ENCODE measurements at regions not wholly inside any gene's neighbourhood (a gene's known extent, or its start where the extent isn't known, plus 50 kb on each side); places are given as distances from the start of the nearest gene placed in this dataset.
A peak's percentile ranks its signal among the peaks of the same experiment; 100 is the strongest.

- DNase-seq: no peak
Observed at GRCh38 chr2:8345200-8345599, 336.7 kb upstream of the ID2 start.

- DNase-seq: no peak
Observed at GRCh38 chr2:8346208-8346607, 335.6 kb upstream of the ID2 start.

DNA sequence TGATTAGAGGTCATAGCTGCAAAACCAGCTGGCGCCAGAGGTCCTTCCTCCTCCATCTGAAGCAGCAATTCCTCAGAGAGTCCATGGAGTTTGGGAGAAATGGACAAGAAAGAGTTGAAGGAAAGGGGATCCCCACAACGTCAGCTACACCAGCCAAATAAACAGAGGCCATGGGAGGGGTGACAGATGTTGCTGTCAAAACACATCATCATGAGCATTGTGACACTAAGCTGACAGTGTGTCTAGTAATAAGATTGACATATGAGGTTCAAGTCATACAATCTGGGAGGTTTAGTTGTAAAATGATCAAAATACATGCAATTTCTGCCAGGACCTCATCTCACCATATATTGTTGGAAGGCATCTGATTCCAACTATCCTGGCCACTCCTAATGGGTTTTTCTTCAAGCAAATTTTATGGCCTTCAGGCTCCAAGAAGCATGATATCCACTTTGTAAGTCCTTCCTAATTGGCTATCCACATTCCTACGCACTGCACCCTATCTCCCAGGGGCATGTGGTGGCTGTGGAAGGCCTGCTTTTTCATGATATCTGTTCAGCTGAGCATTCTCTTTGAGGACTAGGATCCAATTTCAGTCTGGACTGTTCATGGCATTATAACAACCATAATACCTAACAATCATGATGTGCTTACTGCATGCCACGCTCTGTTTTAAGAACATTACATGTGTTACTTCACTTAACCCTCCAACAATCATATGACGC is 335.0 kb upstream of the ID2 start:
- no peak for DNase-seq

DNA sequence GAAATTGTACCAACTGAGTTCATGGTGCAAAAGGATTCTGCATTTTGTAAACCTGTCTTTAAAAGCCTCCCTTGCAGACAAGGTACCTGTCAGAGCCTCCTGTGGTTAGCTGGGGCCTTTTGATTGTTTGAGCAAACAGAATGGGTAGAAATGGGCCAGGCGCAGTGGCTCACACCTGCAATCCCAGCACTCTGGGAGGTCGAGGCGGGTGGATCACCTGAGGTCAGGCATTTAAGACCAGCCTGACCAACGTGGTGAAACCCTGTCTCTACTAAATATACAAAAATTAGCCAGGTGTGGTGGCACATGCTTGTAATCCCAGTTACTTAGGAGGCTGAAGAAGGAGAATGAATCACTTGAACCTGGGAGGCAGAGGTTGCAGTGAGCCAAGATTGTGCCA is 332.9 kb upstream of the ID2 start:
- DNase-seq: peak; percentile 49

- DNase-seq: no peak
Observed at GRCh38 chr2:8352296-8352695, 329.6 kb upstream of the ID2 start.

GRCh38 chr2:8352989-8353388 is 328.9 kb upstream of the ID2 start:
- DNase-seq: no peak

GRCh38 chr2:8355102-8355859 is 326.6 kb upstream of the ID2 start:
- DNase-seq: no peak

DNA sequence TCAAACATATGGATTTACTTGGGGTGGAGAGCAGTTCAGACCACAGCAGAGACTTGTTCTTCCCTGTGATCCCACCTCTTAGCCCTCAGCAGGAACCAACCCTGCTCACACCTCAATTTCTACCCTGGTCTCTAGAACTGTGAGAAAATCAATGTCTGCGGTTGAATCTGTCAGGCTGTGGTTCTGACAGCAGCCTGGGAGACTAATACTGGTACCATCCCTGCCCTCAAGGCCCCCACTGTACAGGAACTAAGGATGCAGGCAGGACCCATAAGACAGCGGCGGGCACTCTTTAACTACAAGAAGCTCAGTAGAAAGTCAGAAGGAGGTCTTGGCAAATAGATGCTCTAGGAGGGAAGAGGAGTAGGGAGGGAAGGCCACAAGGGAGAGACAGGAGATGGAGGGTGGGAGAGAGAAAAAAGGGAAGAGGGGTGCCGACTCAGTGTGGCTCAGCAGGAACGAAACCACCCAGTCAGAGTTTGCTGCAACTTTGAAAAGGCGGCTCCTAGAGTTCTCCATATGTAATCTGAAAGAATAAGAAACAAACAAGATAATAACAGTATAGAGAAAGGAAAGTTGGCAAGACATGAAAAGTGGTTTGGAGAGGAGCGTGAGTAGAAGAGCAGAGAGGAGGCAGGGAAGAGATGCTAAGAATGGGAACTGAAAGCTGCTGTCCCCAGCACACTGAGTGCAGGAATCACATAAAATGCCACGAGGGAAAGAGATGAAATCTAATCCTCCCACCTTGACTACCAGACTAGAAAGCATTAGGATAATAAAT is 323.9 kb upstream of the ID2 start:
- no peak for DNase-seq

GRCh38 chr2:8361930-8362329 is 319.9 kb upstream of the ID2 start:
- no peak for DNase-seq

DNA sequence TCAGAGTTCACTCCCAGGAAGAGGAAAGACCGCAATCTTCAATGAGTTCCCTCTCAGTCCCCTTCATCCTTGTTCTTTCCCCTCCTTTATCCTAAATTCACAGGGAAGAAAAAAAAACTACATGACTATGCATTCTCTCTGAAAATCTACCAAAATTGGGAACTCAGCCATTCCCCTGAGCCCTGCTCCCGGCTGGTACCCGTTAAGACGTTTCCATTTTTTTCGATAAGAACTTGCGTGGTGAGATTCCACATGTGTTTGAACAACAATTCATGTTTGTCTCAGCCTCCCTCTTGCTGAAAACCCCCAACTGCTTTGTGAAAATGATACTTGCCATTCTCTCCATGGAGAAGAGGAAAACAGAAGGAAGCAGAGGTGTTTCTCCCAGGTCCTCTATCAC is 318.7 kb upstream of the ID2 start:
- DNase-seq: no peak

DNA sequence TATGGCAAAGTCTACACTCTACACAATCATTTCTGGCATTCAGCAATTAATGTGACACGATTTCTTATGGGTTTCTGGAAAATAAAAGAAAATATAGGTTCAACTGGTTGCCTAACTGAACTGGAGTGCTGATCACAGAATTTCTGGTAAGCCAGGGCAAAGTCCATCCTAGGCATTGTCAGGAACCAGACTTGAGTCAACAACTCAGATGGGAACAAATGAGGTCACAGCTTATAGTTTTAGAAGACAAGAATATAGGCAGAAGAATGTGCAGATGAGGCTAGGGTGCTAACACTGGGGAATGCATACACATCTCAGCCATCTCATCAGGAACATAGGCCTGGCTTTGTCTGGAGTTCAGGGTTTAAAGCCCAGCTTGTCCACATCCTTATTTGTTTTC is 317.2 kb upstream of the ID2 start:
- DNase-seq: no peak

GRCh38 chr2:8365331-8365910 is 316.4 kb upstream of the ID2 start:
- no peak for DNase-seq

DNA sequence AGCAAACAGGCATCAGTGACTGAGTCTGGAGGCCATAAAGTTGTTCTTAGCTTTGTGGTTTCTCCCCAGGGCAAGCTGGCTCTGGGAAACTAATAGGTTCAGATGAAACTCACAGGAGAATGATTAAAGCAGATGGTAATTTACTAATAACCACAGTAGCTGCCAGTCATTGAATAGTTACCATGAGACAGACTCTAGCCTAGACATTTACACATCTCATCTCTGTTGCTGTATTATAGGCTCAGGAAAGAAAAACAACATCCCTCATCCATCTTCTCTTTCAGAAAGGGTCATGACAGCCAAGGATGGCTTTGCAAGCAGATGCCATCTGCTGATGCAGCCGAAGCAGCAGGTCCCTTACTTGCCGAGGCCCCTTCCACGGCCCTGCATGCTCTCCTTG is 314.0 kb upstream of the ID2 start:
- no peak for DNase-seq

DNA sequence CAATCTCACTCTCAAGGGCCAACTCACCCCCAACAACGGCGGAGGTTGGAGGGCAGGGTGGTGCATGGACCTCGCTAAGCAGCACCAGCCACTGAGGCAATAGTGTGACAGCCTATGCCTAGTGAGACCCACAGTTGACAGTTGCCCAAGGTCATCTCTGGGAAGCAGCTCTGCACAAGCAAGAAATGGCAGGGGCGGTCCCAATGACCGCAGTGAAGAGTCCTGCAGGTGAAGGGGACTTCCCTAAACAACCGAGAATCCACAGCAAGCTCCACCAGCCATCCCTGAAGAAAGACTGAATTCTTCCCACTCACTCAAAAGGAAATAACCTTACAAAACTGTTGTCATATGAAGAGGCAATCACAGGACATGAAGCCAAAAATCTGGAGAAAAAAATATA is 313.4 kb upstream of the ID2 start:
- no peak for DNase-seq

- no peak for DNase-seq
Observed at GRCh38 chr2:8369522-8369921, 312.3 kb upstream of the ID2 start.

DNA sequence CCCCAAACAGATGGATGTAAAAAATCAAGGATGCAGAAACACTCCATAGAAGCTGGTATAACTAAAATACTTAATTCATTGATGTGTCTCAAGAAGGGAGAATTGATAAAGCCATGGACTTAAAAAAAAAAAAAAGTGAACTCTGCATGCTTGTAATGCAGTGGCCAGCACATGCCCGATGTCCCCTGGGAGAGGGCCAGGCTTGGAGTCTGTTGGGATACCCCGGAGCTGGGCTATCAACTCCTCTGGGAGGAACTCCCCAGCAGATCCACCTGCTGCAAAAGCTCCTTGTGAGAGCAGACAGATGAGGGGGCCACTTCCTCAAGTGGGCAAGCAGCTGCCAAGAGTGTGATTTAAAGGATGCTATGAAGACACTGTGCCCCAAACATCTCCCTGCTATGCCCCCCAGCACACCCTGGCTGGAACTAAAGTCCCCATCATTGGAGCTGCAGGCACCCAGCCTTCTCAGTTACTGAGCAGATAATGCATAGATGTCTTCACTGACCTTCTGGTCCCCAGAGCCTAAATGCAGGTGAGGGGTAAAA is 311.5 kb upstream of the ID2 start:
- no peak for DNase-seq

GRCh38 chr2:8371653-8372052 is 310.2 kb upstream of the ID2 start:
- DNase-seq: no peak

- no peak for DNase-seq
Observed at GRCh38 chr2:8374782-8375181, 307.1 kb upstream of the ID2 start.

DNA sequence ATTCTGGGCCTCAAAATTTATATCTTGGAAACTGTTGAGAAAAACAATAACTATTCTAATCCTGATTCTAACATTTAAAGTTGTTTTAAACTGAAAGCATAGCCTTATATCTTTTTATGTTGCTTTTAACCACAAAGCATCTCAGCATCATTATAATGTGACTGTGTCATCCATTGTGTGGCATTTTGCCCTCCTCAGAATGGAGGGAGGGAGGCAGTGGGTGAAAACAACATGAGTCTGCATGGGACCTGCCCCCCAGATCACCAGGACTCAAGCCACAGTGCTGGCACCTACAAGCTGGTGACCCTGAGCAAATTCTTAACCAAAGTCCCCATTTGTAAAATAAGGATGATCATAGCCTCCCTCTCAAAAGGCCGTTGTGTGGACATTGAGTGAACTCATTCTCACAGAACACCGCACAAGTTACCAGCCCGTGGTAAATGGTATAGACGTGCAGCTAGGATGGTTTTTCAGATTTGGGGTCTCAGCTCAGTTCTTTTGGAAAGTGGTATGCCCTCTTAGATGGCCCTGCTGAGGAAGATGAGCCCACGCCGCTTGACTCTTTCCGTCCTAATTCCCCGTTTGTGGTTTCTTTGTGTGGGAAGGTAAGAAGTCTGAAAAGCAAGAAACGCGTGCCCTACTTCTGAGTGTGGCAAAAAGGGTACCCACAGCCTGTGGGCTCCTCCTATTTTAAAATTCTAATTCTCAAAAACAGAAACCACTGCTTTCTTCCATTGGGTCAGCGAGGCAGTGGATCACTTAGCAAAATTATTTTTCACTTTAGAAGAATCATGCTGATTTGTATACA is 305.0 kb upstream of the ID2 start:
- DNase-seq: no peak

DNA sequence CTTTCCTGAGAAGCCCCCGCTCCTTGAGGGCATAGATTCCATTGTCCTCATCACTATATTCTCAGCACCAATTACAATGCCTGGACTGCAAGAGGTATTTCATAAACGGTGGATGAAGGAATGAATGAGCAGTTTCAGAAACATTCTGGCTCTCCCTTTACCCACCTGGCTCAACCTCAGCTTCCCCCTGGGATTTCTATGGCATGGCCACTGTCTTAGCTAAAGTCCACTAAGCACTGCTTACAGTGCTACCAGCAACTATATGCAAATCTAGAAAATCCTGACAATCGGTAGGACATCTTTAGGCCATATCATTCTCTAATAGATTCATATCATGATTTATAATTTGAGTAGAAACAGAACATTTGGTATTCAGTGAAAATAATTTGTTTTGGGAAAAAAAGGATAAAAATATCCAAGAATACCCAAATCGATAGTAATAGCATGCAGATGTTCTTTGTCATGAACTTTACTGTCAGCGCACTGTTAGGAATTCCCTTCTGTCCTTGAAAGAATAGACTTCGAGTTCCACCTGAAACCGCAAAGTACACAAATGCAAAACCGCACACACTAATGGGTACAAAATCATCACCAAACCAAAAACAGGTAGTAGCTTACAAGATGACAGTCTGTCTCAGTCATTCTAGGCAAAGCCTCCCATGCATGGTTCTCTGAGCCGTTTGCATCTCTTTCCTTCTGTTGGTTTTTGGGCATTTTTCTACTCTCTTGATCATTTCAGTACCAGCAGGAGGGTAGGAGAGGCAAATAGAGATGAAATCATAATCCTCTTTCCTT is 303.6 kb upstream of the ID2 start:
- DNase-seq: no peak

DNA sequence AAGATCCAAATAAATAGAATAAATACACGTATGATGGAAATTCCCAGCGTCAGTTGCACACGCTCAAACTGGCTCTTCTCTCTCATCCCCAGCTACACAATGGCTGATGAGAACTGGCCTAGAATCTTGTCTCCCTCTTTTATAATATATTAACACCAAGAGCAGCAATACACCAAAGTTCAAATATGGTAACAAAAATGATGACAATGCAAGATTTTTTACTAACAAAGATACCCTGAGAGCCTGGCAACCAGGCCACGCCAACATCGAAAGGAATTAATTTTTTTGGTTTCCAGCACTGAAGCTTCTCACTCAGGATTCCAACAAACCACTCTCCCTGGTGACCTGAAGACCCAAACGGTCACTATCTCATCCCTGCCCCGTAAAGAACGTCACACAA is 302.7 kb upstream of the ID2 start:
- no peak for DNase-seq

GRCh38 chr2:8379549-8379948 is 302.3 kb upstream of the ID2 start:
- DNase-seq: peak; percentile 42
